Pulmonary artery endothelial cell (primary cell): ENCODE measurements at regions not wholly inside any gene's neighbourhood (a gene's known extent, or its start where the extent isn't known, plus 50 kb on each side); places are given as distances from the start of the nearest gene placed in this dataset.

Experiments
- DNase-seq: peaks from one replicate; pipeline ENCODE4 v3.0.0-alpha.2; 2011; ENCODE audit warnings: low read depth, low spot score

DNA sequence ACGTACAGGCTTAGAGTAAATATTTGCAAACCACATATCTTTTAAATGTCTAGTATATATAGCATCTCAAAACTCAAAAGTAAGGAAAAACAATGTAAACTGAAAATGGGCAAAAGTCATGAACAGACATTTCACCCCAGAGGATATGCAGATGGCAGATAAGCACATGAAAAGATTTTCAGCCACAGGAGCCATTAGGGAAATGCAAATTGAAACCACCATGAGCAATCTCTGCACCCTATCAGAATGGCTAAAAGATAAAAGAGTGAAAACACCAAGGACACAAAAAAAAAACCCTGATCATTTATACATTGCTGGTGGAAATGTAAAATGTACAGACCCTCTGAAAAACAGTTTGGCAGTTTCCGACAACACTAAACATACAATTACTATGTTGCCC is 292.7 kb downstream of the ZNF516 start:
- DNase-seq, result no peak

DNA sequence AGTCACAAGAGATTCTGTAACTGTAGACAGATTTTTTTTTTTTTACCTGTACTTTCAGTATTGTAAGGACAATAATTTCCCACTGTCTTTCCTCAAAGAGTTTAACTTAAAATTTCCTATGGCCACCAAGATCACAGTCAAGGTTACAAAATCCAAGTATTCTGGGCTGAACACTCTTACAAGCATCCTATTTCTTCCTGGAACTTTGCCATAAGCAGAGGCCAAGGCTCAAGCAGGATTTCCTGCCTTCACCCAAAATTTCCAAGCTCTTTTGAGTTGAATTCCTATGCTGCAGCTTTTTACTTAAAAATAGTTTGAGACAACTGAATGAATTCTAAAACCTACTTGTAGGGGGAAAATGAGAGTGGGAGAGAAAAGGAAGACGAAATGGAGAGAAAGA is 299.4 kb downstream of the ZNF516 start:
- no peak for DNase-seq

DNA sequence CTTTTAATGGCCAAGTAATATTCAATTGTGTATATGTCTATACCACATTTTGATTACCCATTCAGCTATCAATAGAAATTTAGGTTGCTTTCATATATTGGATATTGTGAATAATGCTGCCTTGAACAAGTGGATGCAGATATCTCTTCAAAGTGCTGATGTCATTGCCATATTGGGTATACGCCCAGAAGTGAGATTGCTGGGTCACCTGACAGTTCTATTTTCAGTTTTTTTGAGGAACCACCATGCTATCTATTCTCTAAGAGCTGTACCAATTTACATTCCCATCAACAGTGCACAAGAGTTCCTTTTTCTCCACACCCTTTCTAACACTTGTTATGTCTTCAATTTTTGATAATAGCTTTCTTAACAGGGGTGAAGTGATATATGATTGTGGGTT is 306.9 kb downstream of the ZNF516 start:
- DNase-seq, result no peak

DNA sequence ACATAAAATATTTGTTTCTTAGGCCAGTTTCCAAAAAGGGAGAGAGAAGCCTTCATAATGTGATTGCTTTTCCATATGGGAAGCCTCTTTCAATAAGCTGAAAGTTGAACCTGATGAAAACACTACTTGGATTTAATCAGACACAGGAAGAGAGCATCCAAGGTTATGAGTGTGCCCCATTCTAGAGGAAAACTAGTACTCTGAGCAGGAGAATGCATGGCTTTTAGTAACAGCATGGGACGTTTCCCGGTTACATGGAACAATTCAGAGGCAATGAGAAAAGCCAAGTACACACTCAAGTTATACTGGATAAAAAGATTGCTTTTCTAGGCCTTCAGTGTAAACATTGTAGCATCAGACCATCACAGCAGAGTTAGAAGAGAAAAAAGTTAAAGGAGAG is 315.8 kb downstream of the ZNF516 start:
- no peak for DNase-seq

DNA sequence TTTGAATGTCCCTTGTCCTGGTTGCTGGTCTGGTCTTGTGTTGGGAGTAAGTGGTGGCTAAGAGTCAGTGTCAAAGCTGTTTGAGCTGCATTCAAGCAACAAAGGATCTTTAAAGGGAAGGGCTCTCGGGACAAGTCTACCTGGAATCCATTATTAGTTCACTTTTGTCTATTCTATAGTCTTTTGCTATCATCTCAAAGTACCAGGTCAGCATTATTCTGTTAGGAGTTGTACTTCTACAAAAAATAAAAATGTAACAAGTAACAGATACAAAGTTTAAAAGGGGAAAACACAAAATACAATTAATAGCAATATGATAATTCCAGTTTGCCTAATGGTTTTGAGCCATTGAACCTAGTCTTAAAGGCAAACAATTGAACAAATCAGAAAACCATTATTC is 317.9 kb downstream of the ZNF516 start:
- DNase-seq, result no peak

DNA sequence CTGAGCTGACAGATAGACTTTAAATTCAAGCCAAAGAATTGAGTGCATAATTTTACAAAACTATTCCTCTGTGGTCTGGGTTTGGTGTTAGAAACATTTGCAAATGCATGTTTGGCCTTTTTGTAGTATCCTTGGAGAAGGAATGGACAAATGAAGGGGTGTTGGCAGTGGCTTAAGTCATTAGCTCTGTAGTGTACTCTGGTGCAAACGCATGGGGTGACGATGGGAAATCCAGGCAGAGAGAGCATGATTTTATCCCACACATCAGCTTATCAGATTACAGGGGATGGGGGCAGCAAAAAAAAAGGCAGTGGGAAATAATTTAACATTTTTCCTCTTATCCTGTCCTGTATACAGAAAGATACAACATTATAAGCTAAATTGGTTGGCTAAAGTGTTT is 320.6 kb downstream of the ZNF516 start:
- DNase-seq, result no peak

DNA sequence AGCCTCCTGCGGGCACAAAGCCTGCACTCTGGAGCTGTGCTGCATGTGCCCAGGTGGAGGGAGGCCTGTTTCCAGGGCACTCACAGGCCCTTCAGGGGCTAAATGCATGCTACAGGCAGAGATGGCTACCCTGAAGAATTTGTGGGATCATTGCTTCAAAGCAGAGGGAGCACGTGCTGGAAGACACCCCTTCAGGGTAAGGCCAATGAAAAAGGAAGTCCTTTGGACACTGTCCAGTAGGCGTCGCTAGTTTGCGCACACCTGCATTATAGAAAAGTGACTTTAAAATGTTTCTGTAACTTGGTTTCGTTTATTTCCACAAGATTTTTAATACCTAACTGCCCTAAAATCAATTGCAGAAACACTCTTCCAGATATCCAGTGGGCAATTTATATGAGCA is 325.3 kb downstream of the ZNF516 start:
- DNase-seq, result no peak

DNA sequence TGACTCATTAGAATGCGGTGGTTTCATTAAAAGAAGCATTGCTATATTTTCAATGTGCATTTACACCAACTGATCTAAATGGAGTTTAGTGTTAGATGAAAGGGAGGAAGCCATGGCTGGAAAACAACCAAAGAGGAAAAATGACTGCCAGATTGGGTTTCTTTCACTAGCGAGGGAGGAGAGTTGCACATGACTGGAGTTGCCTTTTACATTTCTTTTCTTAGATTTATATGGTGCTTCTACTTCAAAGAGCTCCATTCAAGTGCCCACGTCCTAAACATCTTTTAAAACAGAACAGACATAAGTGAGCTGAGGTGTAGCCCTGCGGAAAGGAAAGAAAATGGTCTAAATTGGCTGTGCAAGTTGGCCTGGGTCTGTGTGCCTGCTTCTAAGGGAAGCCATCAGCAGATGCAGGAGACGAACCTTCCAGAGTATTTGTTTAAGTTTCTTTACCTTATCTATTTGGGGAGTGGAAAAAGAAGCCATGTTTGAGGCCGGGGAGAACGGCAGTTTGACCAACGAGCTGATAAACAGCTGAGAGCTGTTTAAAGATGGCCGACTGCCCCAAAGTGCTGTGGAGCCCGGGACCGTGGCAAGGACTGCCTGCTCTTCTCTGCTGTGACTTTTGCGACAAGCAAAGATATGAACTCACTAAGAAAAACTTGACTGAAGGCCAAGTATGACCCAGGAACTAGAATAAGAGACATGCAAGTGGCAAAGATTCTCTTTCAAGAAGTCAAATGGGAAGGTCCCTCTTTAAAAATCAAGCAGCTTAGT is 327.0 kb downstream of the ZNF516 start:
- DNase-seq, result no peak

DNA sequence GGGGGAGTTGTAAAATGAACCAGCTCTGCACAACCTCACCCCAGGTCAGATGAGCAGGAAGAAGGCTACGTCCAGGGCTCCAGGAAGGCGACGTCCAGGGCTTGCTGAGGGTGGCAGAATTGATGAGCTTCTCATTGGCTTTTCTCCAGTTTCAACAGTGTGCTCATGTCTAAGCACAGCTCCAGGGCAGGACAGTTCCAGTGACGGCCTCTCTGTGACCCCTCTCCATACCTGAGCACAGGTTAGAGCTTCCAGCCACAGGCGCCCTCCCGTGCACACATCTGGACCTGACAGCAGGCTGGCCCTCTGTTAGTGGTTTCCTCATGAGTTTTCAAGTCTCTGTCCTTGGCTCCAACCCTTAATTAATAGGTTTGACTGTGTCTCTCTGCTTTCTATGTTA is 327.6 kb downstream of the ZNF516 start:
- DNase-seq, result no peak

DNA sequence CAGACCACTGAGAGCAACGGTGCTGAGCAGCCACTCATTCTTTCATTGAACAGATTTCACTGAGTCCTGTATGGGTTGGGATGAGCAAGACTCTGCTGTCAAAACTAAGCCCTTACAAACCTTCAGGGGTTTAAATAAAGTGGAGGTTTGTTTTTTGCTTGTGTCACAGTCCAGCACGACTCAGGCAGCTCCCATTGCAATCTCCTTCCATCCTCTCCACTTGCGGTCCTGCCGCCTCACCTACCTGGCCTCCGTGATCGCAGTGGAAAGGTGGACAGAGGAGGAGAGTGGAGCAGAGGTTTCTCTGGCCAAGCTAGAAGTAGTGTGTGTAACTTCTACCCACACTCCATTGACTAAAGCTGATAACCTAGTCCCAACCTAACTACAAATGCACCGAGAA is 332.2 kb downstream of the ZNF516 start:
- no peak for DNase-seq

DNA sequence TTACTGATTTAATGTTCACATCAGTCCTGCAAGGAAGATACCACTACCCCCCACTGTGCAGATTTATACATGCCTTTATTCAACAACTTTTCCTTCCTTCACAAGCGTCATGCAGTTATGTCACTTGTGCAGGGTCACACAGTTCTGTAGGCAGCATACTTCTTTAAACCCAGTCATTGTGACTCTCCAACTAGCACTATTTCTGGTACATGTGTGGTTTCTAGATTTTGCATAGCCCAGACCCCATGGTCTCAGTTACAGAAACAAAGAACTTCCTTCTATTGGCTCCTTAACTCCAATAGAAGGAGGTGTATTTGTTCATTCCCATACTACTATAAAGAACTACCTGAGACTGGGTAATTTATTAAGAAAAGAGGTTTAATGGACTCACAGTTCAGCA is 333.1 kb downstream of the ZNF516 start:
- no peak for DNase-seq

DNA sequence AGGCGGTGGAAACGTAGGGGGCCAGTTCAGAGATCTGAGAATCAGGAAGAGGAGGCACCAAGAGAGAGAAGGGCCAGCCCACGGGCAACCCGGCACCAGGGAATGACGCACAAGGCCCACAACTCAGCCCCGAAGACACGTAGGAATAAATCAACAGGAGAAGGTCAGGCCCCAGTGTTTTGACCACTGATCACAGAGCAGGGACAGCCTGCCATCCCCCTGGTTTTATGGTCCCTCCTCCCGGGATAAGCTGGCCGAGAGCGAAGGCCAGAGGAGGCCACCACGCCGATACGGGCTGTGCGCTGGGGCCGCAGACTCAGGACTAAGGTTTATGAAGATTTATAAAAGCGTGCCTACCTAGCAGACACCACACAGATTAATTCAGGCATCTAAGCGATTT is 341.4 kb downstream of the ZNF516 start:
- DNase-seq, result no peak

DNA sequence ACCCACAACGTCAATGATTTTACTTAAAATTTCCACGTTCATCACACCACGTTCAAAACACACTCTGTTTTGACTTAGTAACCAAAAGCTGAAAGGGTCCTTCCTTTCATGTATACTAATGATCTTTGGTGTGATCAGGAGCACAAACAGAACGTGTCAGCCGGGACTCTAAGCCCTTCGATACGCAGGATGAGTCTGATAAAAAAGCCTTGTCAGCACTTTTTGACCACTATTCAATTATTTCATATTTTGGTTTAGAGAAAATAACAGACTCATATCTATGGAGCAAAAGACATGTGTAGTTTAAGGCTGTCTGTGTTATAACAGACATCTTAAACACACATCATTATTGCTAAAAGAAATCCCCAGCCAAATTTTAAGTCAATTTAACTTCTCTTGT is 345.3 kb downstream of the ZNF516 start:
- DNase-seq, result no peak

DNA sequence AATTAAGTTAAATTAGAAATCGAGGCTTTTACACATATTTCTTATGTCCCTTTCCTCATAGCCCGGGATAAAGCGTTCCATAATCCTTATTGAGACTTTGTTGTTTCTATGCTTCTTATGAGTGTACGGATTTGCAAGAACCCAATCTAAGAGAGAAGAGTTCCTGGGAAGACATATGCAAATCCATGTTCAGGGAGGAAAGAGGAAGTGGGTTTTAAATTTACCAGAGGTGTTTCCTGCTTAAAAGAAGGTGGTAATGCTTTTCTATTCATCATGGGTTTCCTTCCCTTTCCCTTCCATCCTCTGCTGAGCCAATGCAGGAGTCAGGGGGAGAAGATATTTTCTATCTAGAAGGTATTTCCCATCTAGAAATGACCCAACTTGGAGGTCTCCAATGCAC is 345.8 kb downstream of the ZNF516 start:
- DNase-seq, result no peak

DNA sequence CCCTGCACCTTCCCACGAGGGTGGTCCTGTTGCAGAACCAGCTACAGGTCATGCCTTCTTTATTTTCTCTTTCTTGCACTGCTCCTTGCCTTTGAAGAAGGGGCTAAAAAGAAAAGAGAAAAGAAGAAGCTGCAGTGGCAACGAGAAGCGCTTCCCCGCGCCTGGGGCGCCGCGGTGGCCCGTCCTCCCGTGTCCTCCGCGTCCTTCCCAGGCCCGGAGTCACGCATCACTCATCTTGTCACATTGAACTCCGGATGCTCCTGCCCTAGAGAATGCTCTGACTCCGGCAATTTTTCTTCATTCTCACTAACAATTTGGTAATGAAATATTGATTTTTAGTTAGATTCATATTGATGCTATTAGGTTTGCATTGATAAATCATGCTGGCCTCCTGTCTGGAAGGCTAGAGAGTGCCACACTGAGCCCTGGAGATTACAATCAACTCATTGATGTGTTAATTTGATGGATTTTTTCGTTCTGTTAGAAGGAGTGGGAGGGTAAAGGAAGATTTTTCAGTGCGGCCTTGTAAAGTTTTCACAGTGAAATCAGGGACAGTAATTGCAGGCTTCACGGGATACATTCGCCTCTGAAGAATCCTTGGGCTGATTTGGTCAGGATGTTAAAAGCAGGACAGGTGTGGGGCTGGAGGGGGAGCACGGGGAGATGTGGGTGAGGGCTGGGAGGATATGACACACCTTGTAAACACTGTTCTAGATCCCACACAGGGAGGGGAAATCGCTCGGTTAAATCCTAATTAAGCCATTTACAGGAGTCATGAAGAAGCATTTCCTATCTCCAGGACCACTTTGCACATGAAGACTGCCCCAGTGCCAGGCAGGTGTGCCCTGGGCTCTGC is 349.3 kb downstream of the ZNF516 start:
- DNase-seq, result no peak

DNA sequence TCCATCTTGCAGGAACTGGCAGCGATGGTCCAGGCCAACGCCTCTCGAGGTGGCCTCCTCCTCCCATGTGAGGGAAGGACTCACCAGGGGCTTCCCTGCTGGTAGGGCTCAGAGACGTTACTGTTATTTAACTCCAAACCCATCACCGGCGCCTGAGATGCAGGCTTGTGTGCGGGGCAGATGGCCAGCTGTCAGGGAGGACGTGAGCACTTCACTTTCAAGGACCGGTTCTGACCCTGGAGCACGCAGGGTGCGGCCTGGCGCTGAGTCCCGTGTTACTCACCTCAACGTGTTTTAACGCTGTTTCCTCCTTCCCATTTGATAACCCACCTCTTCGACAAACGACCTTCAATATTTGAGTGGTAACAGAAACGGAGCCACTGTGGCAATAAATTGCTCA is 350.2 kb downstream of the ZNF516 start:
- DNase-seq, result no peak

DNA sequence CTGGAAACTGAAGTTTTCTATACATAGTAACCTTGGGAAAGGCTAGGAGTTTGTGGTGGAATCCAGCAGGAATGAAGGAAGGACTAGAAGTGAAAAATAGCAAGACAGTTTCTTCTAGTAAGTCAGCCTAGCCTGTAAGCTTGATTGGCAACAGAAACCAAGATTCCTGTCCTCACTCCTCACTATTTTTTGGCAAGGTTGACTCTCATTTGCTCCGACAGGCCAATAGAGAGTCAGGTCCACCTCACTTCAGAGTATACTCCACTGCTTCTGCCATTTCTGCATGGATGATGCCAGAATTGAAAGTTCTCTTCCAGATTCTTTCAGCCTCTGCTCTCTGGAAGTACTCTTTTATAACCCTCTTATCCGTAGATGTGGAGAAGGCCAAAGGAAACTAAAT is 352.4 kb downstream of the ZNF516 start:
- no peak for DNase-seq

DNA sequence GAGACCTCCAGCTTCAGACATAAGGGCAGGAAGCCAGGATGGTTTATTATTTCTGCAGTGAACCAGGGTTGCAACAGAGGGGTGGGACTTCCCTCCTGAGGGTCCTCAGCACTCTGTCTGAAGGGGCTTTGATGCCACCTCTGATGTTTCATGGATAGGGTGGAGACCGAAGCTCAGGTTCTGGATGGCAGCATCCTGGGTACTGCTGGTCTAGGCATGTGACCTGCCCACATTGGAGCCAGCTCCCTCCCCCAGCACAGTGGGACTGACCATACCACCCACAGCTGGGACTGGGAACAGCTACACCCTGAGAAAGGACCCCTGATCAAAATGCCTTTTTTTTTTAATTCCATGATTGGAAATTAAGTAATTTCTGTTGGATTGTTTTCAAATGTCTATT is 355.2 kb downstream of the ZNF516 start:
- DNase-seq, result no peak

DNA sequence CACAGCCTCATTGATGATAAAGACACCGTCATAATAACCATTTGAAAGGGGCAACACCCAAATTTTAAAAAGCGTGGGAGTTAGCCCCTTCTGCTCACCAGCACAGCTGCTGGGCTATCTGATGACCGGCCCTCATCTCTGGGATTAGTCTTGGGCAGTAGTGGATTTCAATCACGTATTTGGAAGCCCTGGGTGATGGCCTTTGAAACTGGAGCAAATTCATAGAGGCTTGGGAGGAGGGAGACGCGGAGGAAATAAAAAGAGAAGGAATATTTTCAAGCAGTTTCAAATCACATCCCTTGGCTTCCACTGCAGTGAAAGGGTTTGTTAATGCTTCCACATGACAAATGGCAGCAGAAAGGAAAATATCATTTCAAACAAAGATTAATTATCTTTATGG is 357.8 kb downstream of the ZNF516 start:
- DNase-seq, result no peak

DNA sequence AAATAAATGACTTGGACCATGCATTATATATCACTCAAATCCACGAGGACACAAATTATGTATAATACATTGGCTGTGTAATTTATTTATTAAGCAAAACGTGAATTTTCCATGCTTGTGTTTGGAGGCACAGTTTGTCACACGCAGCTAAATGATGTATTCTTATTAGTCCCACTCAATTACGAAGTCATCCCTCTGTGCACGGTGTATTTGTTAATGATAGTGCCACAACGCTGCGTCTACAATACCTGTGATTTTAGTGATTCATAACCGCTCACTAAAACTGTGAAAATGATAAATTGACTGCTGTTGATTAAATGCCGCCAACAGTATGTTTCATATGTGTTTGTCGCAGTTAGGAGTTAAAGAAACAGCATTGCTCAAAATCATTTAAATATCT is 358.3 kb downstream of the ZNF516 start:
- no peak for DNase-seq

DNA sequence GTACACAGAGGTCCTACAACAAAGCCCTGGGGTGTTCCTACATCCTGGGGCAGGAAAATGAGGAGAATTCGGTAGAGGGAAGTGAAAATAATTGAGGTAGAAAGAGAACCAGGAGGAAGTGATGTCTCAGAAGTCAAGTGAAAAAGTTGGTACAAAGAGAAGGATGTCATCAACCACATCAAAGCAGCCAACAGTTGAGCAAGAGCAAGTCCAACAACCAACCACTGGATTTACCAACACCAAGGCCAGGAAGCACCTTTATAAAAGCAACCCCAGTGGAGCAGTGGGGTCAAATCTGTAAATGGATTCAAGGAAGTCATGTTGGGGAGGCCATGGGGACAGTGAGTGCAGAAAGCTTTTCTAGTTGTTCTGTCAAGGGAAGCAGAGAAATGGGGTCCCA is 360.4 kb downstream of the ZNF516 start:
- no peak for DNase-seq

DNA sequence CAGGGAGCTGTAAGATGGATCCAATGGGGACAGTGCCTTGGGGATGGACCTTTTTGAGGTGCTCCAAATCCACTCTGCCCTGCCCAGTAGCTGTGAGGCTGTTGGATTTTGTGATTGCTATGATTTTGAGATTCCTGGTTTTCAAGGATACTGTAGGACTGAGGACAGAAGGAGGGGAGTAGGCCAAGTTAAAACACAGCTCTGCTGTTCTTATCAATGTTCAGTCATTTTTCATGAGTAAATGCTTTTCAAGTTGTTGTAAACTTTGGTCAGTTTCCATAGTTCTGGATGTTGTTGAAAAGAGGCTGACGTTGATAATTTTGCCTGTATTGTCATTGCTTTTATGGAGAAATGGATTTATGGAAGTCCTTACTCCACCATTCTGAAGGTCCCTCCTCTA is 361.2 kb downstream of the ZNF516 start:
- DNase-seq, result no peak

DNA sequence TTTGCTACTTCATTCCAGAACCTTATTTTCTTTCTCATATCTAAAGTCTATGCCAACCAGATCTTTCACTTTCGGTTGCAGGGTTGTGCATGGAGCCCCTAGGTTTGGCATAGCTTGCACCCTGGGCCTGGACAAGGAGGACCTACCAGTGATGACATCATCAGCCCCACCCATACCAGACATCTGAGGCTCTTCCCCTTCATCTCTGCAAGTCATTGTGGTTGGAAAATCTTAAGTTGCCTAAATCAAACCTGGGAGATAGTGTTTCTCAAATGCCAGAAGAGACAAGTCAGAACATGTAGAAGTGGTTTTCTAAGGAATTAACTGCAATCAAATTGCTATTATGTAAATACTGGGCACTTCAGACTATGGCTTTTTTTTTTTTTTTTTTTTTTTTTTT is 363.3 kb downstream of the ZNF516 start:
- DNase-seq, result no peak
